HG03103 (cell line): ENCODE measurements at regions not wholly inside any gene's neighbourhood (a gene's known extent, or its start where the extent isn't known, plus 50 kb on each side); places are given as distances from the start of the nearest gene placed in this dataset.
"Not testable (repeated sequence)": the region's sequence is repeated elsewhere in the genome, so short reads cannot be mapped to it uniquely, and the experiment has no call there.

ENCODE experiments used
- ATAC-seq: cut with Tn5 transposase; IDR thresholded peaks from one replicate; pipeline ENCODE4 v1.9.1; 2021; ENCODE audit warnings: low read depth; ENCODE audit not compliant: unreplicated experiment

GRCh38 chr3:632571-633170 lies 436.1 kb downstream of the CHL1 start:
- ATAC-seq: peak; percentile 63

- ATAC-seq: no peak
Observed at GRCh38 chr3:634511-634910, 437.9 kb downstream of the CHL1 start.

GRCh38 chr3:635393-635792 lies 438.8 kb downstream of the CHL1 start:
- ATAC-seq: no peak

GRCh38 chr3:643376-643775 lies 446.8 kb downstream of the CHL1 start:
- no peak for ATAC-seq

- no peak for ATAC-seq
Observed at GRCh38 chr3:655824-656223, 437.0 kb upstream of the CNTN6 start.

GRCh38 chr3:661356-661755 lies 431.5 kb upstream of the CNTN6 start:
- no peak for ATAC-seq

GRCh38 chr3:674116-674515 lies 418.7 kb upstream of the CNTN6 start:
- ATAC-seq: no peak

GRCh38 chr3:675846-676245 lies 417.0 kb upstream of the CNTN6 start:
- no peak for ATAC-seq

GRCh38 chr3:683770-684169 lies 409.1 kb upstream of the CNTN6 start:
- ATAC-seq: no peak

GRCh38 chr3:690770-691169 lies 402.1 kb upstream of the CNTN6 start:
- no peak for ATAC-seq

- ATAC-seq: no peak
Observed at GRCh38 chr3:700514-700913, 392.3 kb upstream of the CNTN6 start.

GRCh38 chr3:707041-707440 lies 385.8 kb upstream of the CNTN6 start:
- ATAC-seq: no peak

GRCh38 chr3:713006-713621 lies 379.7 kb upstream of the CNTN6 start:
- no peak for ATAC-seq

GRCh38 chr3:713947-714620 lies 378.7 kb upstream of the CNTN6 start:
- ATAC-seq: no peak

- ATAC-seq: no peak
Observed at GRCh38 chr3:721086-721485, 371.7 kb upstream of the CNTN6 start.

- no peak for ATAC-seq
Observed at GRCh38 chr3:732326-732928, 360.4 kb upstream of the CNTN6 start.

- ATAC-seq: no peak
Observed at GRCh38 chr3:733313-733712, 359.5 kb upstream of the CNTN6 start.

- ATAC-seq: no peak
Observed at GRCh38 chr3:757711-758110, 335.1 kb upstream of the CNTN6 start.

GRCh38 chr3:759106-759505 lies 333.7 kb upstream of the CNTN6 start:
- ATAC-seq: no peak

GRCh38 chr3:773433-773832 lies 319.4 kb upstream of the CNTN6 start:
- ATAC-seq: not testable (repeated sequence)

- ATAC-seq: no peak
Observed at GRCh38 chr3:775178-775880, 317.5 kb upstream of the CNTN6 start.
